Fibroblast of lung (primary cell): ENCODE measurements at regions not wholly inside any gene's neighbourhood (a gene's known extent, or its start where the extent isn't known, plus 50 kb on each side); places are given as distances from the start of the nearest gene placed in this dataset.

Experiments
- CTCF ChIP-seq, 2 donors: IDR thresholded peaks in 1 of 2; conservative IDR thresholded peaks in 1 of 2; 1 replicate in 1 of 2; 2 replicates in 1 of 2; pipeline ENCODE4 v1.5.1; 2011 to 2012; ENCODE audit warnings: low read length in 2 of 2, control low read depth in 1 of 2, inconsistent platforms in 1 of 2, low read depth in 1 of 2, mild to moderate bottlenecking in 1 of 2
- EZH2 ChIP-seq: IDR thresholded peaks from 2 replicates; pipeline ENCODE4 v1.5.1; 2012; ENCODE audit warnings: low read length, control low read depth, mild to moderate bottlenecking; ENCODE audit errors: missing control alignments

DNA sequence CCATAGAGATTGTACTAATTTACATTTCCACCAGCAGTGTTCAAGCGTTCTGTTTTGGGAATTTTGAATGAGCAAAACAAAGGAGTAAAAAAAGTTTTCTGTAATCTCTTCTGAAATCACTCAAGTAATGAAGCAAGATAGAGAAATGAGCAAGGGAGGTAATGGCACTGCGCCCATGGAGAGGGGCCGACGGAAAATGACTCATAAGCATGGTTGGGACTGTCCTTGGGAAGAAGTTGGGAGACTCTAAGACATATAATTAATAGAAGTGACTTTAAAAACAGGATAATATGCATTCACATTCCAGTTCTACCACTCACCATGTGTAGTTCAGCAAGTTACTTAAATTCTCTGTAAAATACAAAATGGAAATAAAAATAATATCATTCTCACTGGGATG lies 62.5 kb upstream of the C5orf46 start:
- TF ChIP-seq CTCF (conservative IDR thresholded peaks at IDR 0.05 in 1 of 2, IDR thresholded peaks at IDR 0.05 in 1 of 2; ENCODE audit: low read depth in 1 of 2, low read length in 2 of 2) (no peak), EZH2 (no peak)
